H9 (cell line): ENCODE measurements at regions not wholly inside any gene's neighbourhood (a gene's known extent, or its start where the extent isn't known, plus 50 kb on each side); places are given as distances from the start of the nearest gene placed in this dataset.

Experiments
- DNase-seq: peaks from one replicate; pipeline ENCODE4 v3.0.0-alpha.2; 2017
- H2AFZ ChIP-seq: one replicate; pipeline ENCODE4 v1.6.1; 2013; ENCODE audit warnings: mild to moderate bottlenecking, low read length, control low read depth, moderate library complexity
- H2AK5ac ChIP-seq: 2 replicates; pipeline ENCODE4 v1.6.1; 2013; ENCODE audit warnings: low read length, control low read depth, mixed read lengths; ENCODE audit not compliant: insufficient read length
- H2BK120ac ChIP-seq: one replicate; pipeline ENCODE4 v1.6.1; 2013; ENCODE audit warnings: low read depth, mild to moderate bottlenecking, low read length, control low read depth, inconsistent platforms; ENCODE audit not compliant: poor library complexity, severe bottlenecking
- H2BK12ac ChIP-seq: 2 replicates; pipeline ENCODE4 v1.6.1; 2013; ENCODE audit warnings: low read length, control low read depth, mixed read lengths, low read depth; ENCODE audit not compliant: insufficient read length
- H2BK15ac ChIP-seq: 2 replicates; pipeline ENCODE4 v1.6.1; 2013; ENCODE audit warnings: low read depth, low read length, control low read depth
- H2BK20ac ChIP-seq: one replicate; pipeline ENCODE4 v1.6.1; 2013; ENCODE audit warnings: low read depth, mild to moderate bottlenecking, low read length, control low read depth, inconsistent platforms; ENCODE audit not compliant: poor library complexity, severe bottlenecking
- H2BK5ac ChIP-seq: 2 replicates; pipeline ENCODE4 v1.6.1; 2013; ENCODE audit warnings: low read length, control low read depth, mixed read lengths; ENCODE audit not compliant: insufficient read length
- H3K14ac ChIP-seq: 2 replicates; pipeline ENCODE4 v1.6.1; 2013; ENCODE audit warnings: low read length, control low read depth; ENCODE audit not compliant: insufficient read depth
- H3K18ac ChIP-seq: 2 replicates; pipeline ENCODE4 v1.6.1; 2013; ENCODE audit warnings: low read depth, mild to moderate bottlenecking, mixed read lengths, low read length, control low read depth; ENCODE audit not compliant: insufficient read length
- H3K23ac ChIP-seq: 2 replicates; pipeline ENCODE4 v1.6.1; 2013; ENCODE audit warnings: low read length, control low read depth, mixed read lengths, low read depth; ENCODE audit not compliant: insufficient read length
- H3K23me2 ChIP-seq: 2 replicates; pipeline ENCODE4 v1.6.1; 2013; ENCODE audit warnings: low read depth, mild to moderate bottlenecking, mixed read lengths, low read length, control low read depth; ENCODE audit not compliant: insufficient read length, poor library complexity, severe bottlenecking
- H3K27ac ChIP-seq: 2 replicates; pipeline ENCODE4 v1.5.1; 2013; ENCODE audit warnings: low read length, control low read depth, mixed read lengths, low read depth; ENCODE audit not compliant: insufficient read length
- H3K27me3 ChIP-seq: 2 replicates; pipeline ENCODE4 v1.6.1; 2013; ENCODE audit warnings: low read length, control low read depth, inconsistent platforms; ENCODE audit not compliant: insufficient read depth
- H3K4ac ChIP-seq: 2 replicates; pipeline ENCODE4 v1.6.1; 2013; ENCODE audit warnings: low read depth, mild to moderate bottlenecking, control low read depth, inconsistent platforms, low read length, moderate library complexity
- H3K4me1 ChIP-seq: 2 replicates; pipeline ENCODE4 v1.6.1; 2013; ENCODE audit warnings: low read length, control low read depth, inconsistent platforms; ENCODE audit not compliant: insufficient read depth
- H3K4me2 ChIP-seq: 2 replicates; pipeline ENCODE4 v1.6.1; 2013; ENCODE audit warnings: low read length, control low read depth, mixed read lengths; ENCODE audit not compliant: insufficient read length, insufficient read depth
- H3K56ac ChIP-seq: 2 replicates; pipeline ENCODE4 v1.6.1; 2013; ENCODE audit warnings: low read depth, mild to moderate bottlenecking, mixed read lengths, low read length, control low read depth; ENCODE audit not compliant: insufficient read length
- H3K79me1 ChIP-seq: 2 replicates; pipeline ENCODE4 v1.6.1; 2013; ENCODE audit warnings: low read depth, mild to moderate bottlenecking, moderate library complexity, low read length, control low read depth, inconsistent platforms; ENCODE audit not compliant: insufficient read depth, poor library complexity, severe bottlenecking
- H3K79me2 ChIP-seq: 2 replicates; pipeline ENCODE4 v1.6.1; 2013; ENCODE audit warnings: low read length, control low read depth, inconsistent platforms; ENCODE audit not compliant: insufficient read depth
- H3K9ac ChIP-seq: 2 replicates; pipeline ENCODE4 v1.6.1; 2013; ENCODE audit warnings: low read length, control low read depth, mixed read lengths; ENCODE audit not compliant: insufficient read length; ENCODE audit errors: extremely low read depth
- H3K9me3 ChIP-seq: one replicate; pipeline ENCODE4 v1.6.1; 2013; ENCODE audit warnings: low read depth, low read length, inconsistent platforms; ENCODE audit not compliant: control insufficient read depth
- H3T11ph ChIP-seq: one replicate; pipeline ENCODE4 v1.6.1; 2013; ENCODE audit warnings: mild to moderate bottlenecking, low read length, control low read depth, inconsistent platforms
- H4K20me1 ChIP-seq: one replicate; pipeline ENCODE4 v1.6.1; 2013; ENCODE audit not compliant: control insufficient read depth, insufficient read length, insufficient read depth
- H4K5ac ChIP-seq: 2 replicates; pipeline ENCODE4 v1.6.1; 2013; ENCODE audit warnings: low read depth, mild to moderate bottlenecking, mixed read lengths, low read length, control low read depth; ENCODE audit not compliant: insufficient read length
- H4K8ac ChIP-seq: replicated peaks from 2 replicates; pipeline ENCODE4 v1.6.1; 2013; ENCODE audit warnings: low read length, control low read depth, mixed read lengths, low read depth; ENCODE audit not compliant: insufficient read length
- H4K91ac ChIP-seq: 2 replicates; pipeline ENCODE4 v1.6.1; 2013; ENCODE audit warnings: low read depth, mild to moderate bottlenecking, moderate library complexity, mixed read lengths, low read length, control low read depth; ENCODE audit not compliant: insufficient read length
- H3K27ac Mint-ChIP-seq, 3 experiments: 2 replicates in 2 of 3; 3 replicates in 1 of 3; pipeline ENCODE4 v1.8.0; 2020 to 2021; ENCODE audit warnings: mixed read lengths in 3 of 3, mild to moderate bottlenecking in 1 of 3, moderate library complexity in 1 of 3
- H3K27me3 Mint-ChIP-seq: 2 replicates; pipeline ENCODE4 v1.8.0; 2021; ENCODE audit warnings: low read depth, mild to moderate bottlenecking, moderate library complexity, mixed read lengths
- H3K36me3 Mint-ChIP-seq, 3 experiments: 2 replicates in 2 of 3; 3 replicates in 1 of 3; pipeline ENCODE4 v1.8.0; 2020 to 2021; ENCODE audit warnings: low read depth in 3 of 3, mixed read lengths in 3 of 3; ENCODE audit not compliant: insufficient read depth in 1 of 3
- H3K4me1 Mint-ChIP-seq, 2 experiments: 2 replicates each; pipeline ENCODE4 v1.8.0; 2020; ENCODE audit warnings: mixed read lengths in 2 of 2
- H3K4me3 Mint-ChIP-seq, 2 experiments: 2 replicates in 1 of 2; 3 replicates in 1 of 2; pipeline ENCODE4 v1.8.0; 2020 to 2021; ENCODE audit warnings: mild to moderate bottlenecking in 2 of 2, mixed read lengths in 2 of 2, moderate library complexity in 1 of 2
- H3K9me3 Mint-ChIP-seq, 2 experiments: 2 replicates in 1 of 2; 3 replicates in 1 of 2; pipeline ENCODE4 v1.8.0; 2020; ENCODE audit warnings: mild to moderate bottlenecking in 2 of 2, mixed read lengths in 2 of 2, moderate library complexity in 1 of 2
- WGBS: extraction: QIAGEN DNeasy Blood & Tissue Kit; methylation state at CpG from one replicate; pipeline ENCODE4 v1.1.7; 2013; ENCODE audit warnings: missing lambda C conversion rate, low lambda C conversion rate, mixed read lengths; ENCODE audit not compliant: insufficient read length; ENCODE audit errors: extremely low coverage; 5-methylcytosine and 5-hydroxymethylcytosine counted together
- TF ChIP-seq, protein P1 (sequence below): fragments of 200-600 bp; sonication (generic); conservative IDR thresholded peaks from 3 replicates; pipeline ENCODE4 v1.8.0; 2021; ENCODE audit warnings: antibody characterized with exemption, mild to moderate bottlenecking

GRCh38 chr13:103799028-103799427 lies 732.8 kb upstream of the SLC10A2 start:
- H3K4me1 ChIP-seq, result no peaks in the 10 kb centered on the region
- H4K5ac ChIP-seq, result no peak overlapping the region
- no peak overlapping the region for H2BK12ac ChIP-seq
- H3K56ac ChIP-seq, result no peak overlapping the region
- no peak overlapping the region for H4K91ac ChIP-seq
- no peaks in the 10 kb centered on the region for H4K20me1 ChIP-seq
- no peaks in the 10 kb centered on the region for H3K23me2 ChIP-seq
- no peak overlapping the region for H2AFZ ChIP-seq
- DNase-seq, result no peak
- H3K4ac ChIP-seq, result no peak overlapping the region
- no peak overlapping the region for H2AK5ac ChIP-seq
- no peak overlapping the region for H3T11ph ChIP-seq
- H3K18ac ChIP-seq, result no peak overlapping the region
- no peak overlapping the region for H2BK5ac ChIP-seq
- Mint-ChIP-seq H3K4me3 (no peak overlapping the region), H3K27me3 (no peaks in the 10 kb centered on the region), H3K4me1 (no peaks in the 10 kb centered on the region), H3K36me3 (no peaks in the 10 kb centered on the region), H3K27ac (no peak overlapping the region), H3K9me3 (no peaks in the 10 kb centered on the region)
- WGBS, result no CpG with 5 or more reads among the region's 5 CpGs
- no peak overlapping the region for H3K23ac ChIP-seq
- H3K9me3 ChIP-seq, result no peaks in the 10 kb centered on the region
- H2BK120ac ChIP-seq, result no peak overlapping the region
- no peak overlapping the region for H2BK15ac ChIP-seq
- no peak overlapping the region for H4K8ac ChIP-seq
- TF ChIP-seq, protein P1, sequence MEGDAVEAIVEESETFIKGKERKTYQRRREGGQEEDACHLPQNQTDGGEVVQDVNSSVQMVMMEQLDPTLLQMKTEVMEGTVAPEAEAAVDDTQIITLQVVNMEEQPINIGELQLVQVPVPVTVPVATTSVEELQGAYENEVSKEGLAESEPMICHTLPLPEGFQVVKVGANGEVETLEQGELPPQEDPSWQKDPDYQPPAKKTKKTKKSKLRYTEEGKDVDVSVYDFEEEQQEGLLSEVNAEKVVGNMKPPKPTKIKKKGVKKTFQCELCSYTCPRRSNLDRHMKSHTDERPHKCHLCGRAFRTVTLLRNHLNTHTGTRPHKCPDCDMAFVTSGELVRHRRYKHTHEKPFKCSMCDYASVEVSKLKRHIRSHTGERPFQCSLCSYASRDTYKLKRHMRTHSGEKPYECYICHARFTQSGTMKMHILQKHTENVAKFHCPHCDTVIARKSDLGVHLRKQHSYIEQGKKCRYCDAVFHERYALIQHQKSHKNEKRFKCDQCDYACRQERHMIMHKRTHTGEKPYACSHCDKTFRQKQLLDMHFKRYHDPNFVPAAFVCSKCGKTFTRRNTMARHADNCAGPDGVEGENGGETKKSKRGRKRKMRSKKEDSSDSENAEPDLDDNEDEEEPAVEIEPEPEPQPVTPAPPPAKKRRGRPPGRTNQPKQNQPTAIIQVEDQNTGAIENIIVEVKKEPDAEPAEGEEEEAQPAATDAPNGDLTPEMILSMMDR, result no peak
- no peak overlapping the region for H2BK20ac ChIP-seq
- no peak overlapping the region for H3K14ac ChIP-seq
- no peaks in the 10 kb centered on the region for H3K79me1 ChIP-seq
- no peak overlapping the region for H3K27ac ChIP-seq
- H3K27me3 ChIP-seq, result no peaks in the 10 kb centered on the region
- no peaks in the 10 kb centered on the region for H3K79me2 ChIP-seq
- no peak overlapping the region for H3K4me2 ChIP-seq
- no peak overlapping the region for H3K9ac ChIP-seq
